Stimulated activated naive CD8-positive, alpha-beta T cell treated with anti-CD3 and anti-CD28 coated beads, Interleukin-15, amount 100 ng/mL, for 72 hours (primary cell): ENCODE measurements at regions not wholly inside any gene's neighbourhood (a gene's known extent, or its start where the extent isn't known, plus 50 kb on each side); places are given as distances from the start of the nearest gene placed in this dataset.

Experiments used
- ATAC-seq: fragments of 150-1000 bp; cut with Tn5 transposase; 2 replicates; pipeline ENCODE4 v1.10.0; 2021; ENCODE audit warnings: mild to moderate bottlenecking, moderate library complexity
- DNase-seq, 2 donors: peaks; one replicate each; pipeline ENCODE4 v3.0.0; 2021 to 2022
- H3K27ac Mint-ChIP-seq, 2 donors: one replicate each; pipeline ENCODE4 v1.8.0; 2022; ENCODE audit warnings: mild to moderate bottlenecking in 2 of 2, mixed read lengths in 2 of 2, moderate library complexity in 2 of 2
- H3K27me3 Mint-ChIP-seq: one replicate; pipeline ENCODE4 v1.8.0; 2022; ENCODE audit warnings: mixed read lengths
- H3K4me1 Mint-ChIP-seq: one replicate; pipeline ENCODE4 v1.8.0; 2022; ENCODE audit warnings: mild to moderate bottlenecking, mixed read lengths
- H3K4me3 Mint-ChIP-seq, 2 donors: one replicate each; pipeline ENCODE4 v1.8.0; 2022; ENCODE audit warnings: mild to moderate bottlenecking in 2 of 2, mixed read lengths in 2 of 2, moderate library complexity in 1 of 2
- H3K9me3 Mint-ChIP-seq, 2 donors: one replicate each; pipeline ENCODE4 v1.8.0; 2022; ENCODE audit warnings: mixed read lengths in 2 of 2

DNA sequence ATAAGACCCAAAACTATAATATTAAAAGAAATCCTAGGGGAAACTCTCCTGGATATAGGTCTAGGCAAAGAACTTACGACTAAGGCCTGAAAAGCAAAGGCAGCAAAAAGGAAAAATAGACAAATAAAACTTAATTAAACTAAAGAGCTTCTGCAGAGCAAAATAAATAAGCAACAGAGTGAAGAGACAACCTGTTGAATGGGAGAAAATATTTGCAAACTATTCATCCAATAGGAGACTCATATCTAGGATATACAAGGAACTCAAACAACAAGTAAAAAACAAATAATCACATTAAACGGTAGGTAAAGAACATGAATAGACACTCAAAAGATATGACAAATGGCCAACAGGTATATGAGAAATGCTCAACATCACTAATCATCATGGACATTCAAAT, 318.6 kb downstream of the CSNK1G3 start:
- H3K27ac Mint-ChIP-seq: no peak overlapping the region
- no peak for ATAC-seq
- no peaks in the 10 kb centered on the region for H3K27me3 Mint-ChIP-seq
- no peak overlapping the region for H3K4me3 Mint-ChIP-seq
- DNase-seq: no peak
- no peaks in the 10 kb centered on the region for H3K4me1 Mint-ChIP-seq
- H3K9me3 Mint-ChIP-seq: peaks cover 7 to 14% of the 10 kb centered on the region in 2 donors

GRCh38 chr5:123827811-123828210, 315.8 kb downstream of the CSNK1G3 start:
- peaks cover 7 to 10% of the 10 kb centered on the region in 2 donors for H3K9me3 Mint-ChIP-seq
- H3K27ac Mint-ChIP-seq: no peak overlapping the region
- H3K27me3 Mint-ChIP-seq: no peaks in the 10 kb centered on the region
- H3K4me1 Mint-ChIP-seq: no peaks in the 10 kb centered on the region
- H3K4me3 Mint-ChIP-seq: no peak overlapping the region
- no peak for ATAC-seq
- DNase-seq: no peak

- Mint-ChIP-seq H3K4me3 (no peak overlapping the region), H3K9me3 (peaks cover 0 to 8% of the 10 kb centered on the region in 2 donors), H3K27ac (no peak overlapping the region), H3K27me3 (no peaks in the 10 kb centered on the region), H3K4me1 (no peaks in the 10 kb centered on the region)
- ATAC-seq (no peak), DNase-seq (no peak)
Measured at GRCh38 chr5:123819833-123820232, 307.9 kb downstream of the CSNK1G3 start.

DNA sequence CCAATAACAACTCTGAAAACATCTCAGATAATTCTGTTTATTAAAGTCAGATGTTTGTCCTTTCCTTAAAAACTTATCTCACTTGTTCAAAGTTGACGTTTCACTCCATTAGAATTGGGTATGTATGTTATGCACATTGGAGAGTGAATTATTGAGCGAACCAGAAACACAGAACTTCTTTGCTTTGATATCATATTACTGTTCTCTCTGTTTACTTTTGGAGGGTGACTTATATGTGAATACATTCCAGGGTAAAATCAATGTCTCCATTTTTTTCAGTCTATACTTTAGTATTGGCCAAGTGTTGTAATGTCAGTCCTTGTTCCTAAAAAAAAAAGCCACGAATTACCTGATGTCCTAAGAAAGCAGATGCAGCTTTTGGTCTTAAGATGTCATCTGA, 307.4 kb downstream of the CSNK1G3 start:
- ATAC-seq (no peak), DNase-seq (no peak)
- Mint-ChIP-seq H3K27ac (no peak overlapping the region), H3K27me3 (no peaks in the 10 kb centered on the region), H3K4me3 (no peak overlapping the region), H3K4me1 (no peaks in the 10 kb centered on the region), H3K9me3 (peaks cover 0 to 8% of the 10 kb centered on the region in 2 donors)

DNA sequence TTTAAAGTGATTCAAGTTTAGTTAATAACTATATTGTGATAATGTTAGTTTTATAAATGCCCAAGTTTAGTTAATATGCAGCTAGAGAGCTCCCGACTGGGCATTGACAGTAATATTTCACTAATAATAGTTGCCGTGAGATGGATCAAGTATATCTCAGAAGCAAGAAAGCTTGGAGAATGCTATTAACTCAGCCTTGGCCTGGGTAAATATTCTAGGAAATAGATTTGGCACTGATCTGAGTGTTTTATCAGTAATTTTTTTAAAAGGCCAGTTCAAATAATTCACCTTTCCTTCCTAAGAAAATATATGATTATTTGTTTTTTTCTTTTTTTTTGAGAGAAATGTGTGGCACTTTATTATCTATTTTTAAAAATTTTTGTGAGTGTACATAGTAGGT, 305.3 kb downstream of the CSNK1G3 start:
- peaks cover 0 to 8% of the 10 kb centered on the region in 2 donors for H3K9me3 Mint-ChIP-seq
- no peak for DNase-seq
- H3K27me3 Mint-ChIP-seq: no peaks in the 10 kb centered on the region
- no peak for ATAC-seq
- H3K4me3 Mint-ChIP-seq: no peak overlapping the region
- no peak overlapping the region for H3K27ac Mint-ChIP-seq
- H3K4me1 Mint-ChIP-seq: no peaks in the 10 kb centered on the region

DNA sequence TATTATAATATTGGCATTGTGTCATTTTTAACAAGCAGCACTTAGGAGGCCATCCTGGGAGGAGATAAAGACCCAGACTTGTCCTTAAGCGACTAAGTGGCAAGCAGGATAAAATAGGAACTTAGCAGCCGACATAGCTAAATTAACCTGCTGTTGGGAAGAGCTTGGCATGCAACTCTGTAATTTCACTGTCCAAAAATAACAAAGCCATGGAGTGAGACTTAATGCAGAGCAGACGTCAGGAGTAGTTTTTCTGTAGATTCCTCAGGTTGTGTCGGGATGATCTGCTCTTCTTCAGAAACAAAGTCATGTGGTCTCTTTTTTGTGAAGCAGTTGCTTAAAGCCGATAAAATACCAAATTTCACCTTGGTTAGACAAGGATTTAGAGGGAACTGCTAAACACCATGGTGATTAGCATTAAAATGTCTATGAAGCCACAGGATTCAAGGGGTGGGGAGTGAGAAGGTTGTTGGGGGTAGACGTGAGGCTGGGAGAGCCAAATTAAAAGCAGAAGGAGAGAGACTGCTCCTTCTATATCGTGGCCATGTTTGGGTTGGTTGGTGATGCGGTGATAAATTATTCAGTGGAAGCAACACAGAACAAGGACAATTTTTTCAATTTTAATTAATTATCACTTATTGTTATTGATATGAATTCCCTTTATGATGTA, 303.0 kb downstream of the CSNK1G3 start:
- Mint-ChIP-seq H3K4me1 (no peaks in the 10 kb centered on the region), H3K27me3 (no peaks in the 10 kb centered on the region), H3K27ac (no peak overlapping the region), H3K4me3 (no peak overlapping the region), H3K9me3 (no peaks in the 10 kb centered on the region)
- no peak for DNase-seq
- ATAC-seq: no peak

GRCh38 chr5:123813937-123814624, 302.1 kb downstream of the CSNK1G3 start:
- H3K4me3 Mint-ChIP-seq: no peak overlapping the region
- DNase-seq (no peak), ATAC-seq (no peak)

DNA sequence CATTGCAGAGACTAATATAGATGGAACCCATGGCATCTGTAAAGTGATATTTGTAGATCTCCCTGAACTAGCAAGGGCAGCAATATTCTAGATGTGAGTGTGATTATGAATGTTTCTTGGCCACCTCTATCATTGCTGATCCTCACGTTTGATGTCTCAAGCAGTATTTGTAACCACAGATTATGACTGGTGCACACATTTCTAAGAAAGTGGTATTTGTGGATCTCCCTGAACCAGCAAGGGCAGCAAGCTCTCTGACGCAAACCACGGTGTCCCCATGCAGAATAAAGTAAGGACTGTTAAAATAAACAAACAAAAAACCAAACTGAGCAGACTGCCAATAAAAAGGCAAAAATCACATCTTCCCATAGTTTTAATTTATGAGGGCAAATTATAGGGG, 301.3 kb downstream of the CSNK1G3 start:
- ATAC-seq: no peak
- H3K4me1 Mint-ChIP-seq: no peaks in the 10 kb centered on the region
- no peaks in the 10 kb centered on the region for H3K27me3 Mint-ChIP-seq
- H3K4me3 Mint-ChIP-seq: no peak overlapping the region
- DNase-seq: no peak
- no peak overlapping the region for H3K27ac Mint-ChIP-seq
- H3K9me3 Mint-ChIP-seq: no peaks in the 10 kb centered on the region

More at GRCh38 chr5:123813937-123814624, 302.1 kb downstream of the CSNK1G3 start:
- no peaks in the 10 kb centered on the region for H3K27me3 Mint-ChIP-seq
- H3K4me1 Mint-ChIP-seq: no peaks in the 10 kb centered on the region
- no peak overlapping the region for H3K27ac Mint-ChIP-seq
- H3K9me3 Mint-ChIP-seq: no peaks in the 10 kb centered on the region

GRCh38 chr5:123811831-123812230, 299.9 kb downstream of the CSNK1G3 start:
- H3K9me3 Mint-ChIP-seq: no peaks in the 10 kb centered on the region
- no peaks in the 10 kb centered on the region for H3K4me1 Mint-ChIP-seq
- no peak overlapping the region for H3K4me3 Mint-ChIP-seq
- H3K27ac Mint-ChIP-seq: peak overlapping the region in 1 of 2 donors; percentile 20
- H3K27me3 Mint-ChIP-seq: no peaks in the 10 kb centered on the region
- DNase-seq (no peak), ATAC-seq (no peak)

GRCh38 chr5:123810746-123811340, 298.9 kb downstream of the CSNK1G3 start:
- DNase-seq (no peak), ATAC-seq (no peak)
- Mint-ChIP-seq H3K4me3 (no peak overlapping the region), H3K27ac (no peak overlapping the region), H3K27me3 (no peaks in the 10 kb centered on the region), H3K4me1 (no peaks in the 10 kb centered on the region), H3K9me3 (no peaks in the 10 kb centered on the region)

- Mint-ChIP-seq H3K27me3 (no peaks in the 10 kb centered on the region), H3K9me3 (no peaks in the 10 kb centered on the region), H3K4me1 (no peaks in the 10 kb centered on the region), H3K4me3 (no peak overlapping the region), H3K27ac (no peak overlapping the region)
- DNase-seq: no peak
- ATAC-seq: no peak
Measured at GRCh38 chr5:123810253-123810652, 298.3 kb downstream of the CSNK1G3 start.

DNA sequence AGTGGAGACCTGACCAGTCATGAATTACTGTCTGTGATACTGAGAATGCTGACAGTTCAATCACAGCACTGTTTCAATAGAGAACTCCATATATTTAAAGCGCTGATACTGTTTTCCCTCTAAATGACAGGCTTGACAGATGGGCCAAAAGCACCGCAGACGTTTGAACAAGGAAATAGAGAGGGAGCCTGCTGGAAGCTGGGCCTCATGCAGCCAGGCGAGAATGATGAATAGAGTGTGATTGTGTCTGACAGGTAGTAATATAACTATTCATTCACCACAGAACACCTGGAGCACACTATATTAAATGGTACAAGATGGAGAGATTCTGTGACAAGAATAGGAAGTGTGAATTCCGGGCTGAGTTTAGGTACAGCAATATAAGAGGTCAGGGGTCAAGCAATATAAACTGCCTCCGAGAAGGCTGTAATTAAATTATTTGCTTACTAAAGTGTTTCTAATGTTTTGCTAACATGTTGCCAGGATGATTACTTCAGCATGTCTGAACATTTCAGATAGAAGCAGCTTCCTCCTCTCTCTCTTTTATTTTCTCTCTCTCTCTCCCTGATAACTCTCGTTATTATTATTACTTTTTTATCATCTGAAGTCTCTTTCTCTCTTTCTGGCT, 297.7 kb downstream of the CSNK1G3 start:
- Mint-ChIP-seq H3K27me3 (no peaks in the 10 kb centered on the region), H3K9me3 (no peaks in the 10 kb centered on the region), H3K4me3 (no peak overlapping the region), H3K27ac (no peak overlapping the region), H3K4me1 (no peaks in the 10 kb centered on the region)
- ATAC-seq (no peak), DNase-seq (no peak)

DNA sequence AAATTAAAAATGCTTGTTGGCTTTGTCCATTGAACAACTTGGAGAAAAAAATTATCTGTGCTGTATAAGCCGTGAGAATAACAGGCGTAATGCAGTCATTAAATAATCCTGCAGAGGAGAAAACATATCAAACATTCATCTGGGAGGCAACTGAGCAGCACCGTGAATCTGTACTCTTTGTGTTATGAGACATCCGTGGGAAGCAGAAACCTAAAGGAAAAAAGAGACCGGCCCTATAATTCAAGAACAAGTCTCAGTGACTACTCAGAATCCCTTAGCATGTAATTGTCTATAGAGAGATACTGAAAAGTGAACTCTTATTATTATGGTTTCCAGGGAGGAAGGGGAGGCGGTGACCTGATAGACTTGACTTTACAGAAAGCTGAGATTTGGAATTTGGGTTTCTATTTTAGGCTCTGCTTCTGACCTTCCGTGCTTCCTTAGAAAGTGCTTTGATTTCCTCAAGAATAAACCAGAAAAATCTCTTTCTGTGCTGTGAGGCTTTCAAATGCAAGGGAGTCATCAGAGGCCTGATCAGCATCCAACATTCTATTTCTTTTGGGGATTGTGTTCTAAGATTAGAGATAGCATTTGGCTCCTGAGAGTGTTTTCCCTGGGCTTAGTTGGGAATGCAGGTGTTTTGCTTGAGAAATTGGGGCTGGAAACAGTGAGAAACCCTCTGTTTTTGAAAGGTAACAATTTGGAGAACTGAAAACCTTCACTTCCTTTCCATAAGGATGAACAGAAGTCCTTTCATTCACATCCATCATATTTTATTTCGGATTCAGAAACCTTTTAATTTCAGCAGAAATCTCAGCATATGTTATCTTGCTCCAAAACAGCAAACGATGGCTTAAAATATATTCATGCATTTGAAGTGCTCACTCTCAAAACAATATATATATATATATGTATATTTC, 296.7 kb downstream of the CSNK1G3 start:
- no peaks in the 10 kb centered on the region for H3K27me3 Mint-ChIP-seq
- no peak for DNase-seq
- no peak for ATAC-seq
- H3K4me1 Mint-ChIP-seq: no peaks in the 10 kb centered on the region
- H3K27ac Mint-ChIP-seq: no peak overlapping the region
- no peak overlapping the region for H3K4me3 Mint-ChIP-seq
- no peaks in the 10 kb centered on the region for H3K9me3 Mint-ChIP-seq

GRCh38 chr5:123807177-123807945, 295.4 kb downstream of the CSNK1G3 start:
- H3K27ac Mint-ChIP-seq: no peak overlapping the region
- H3K27me3 Mint-ChIP-seq: no peaks in the 10 kb centered on the region
- DNase-seq (no peak), ATAC-seq (no peak)
- no peaks in the 10 kb centered on the region for H3K4me1 Mint-ChIP-seq
- no peak overlapping the region for H3K4me3 Mint-ChIP-seq
- no peaks in the 10 kb centered on the region for H3K9me3 Mint-ChIP-seq

- DNase-seq (no peak), ATAC-seq (peak; percentile 26)
- no peaks in the 10 kb centered on the region for H3K27me3 Mint-ChIP-seq
- no peaks in the 10 kb centered on the region for H3K4me1 Mint-ChIP-seq
- H3K9me3 Mint-ChIP-seq: no peaks in the 10 kb centered on the region
- H3K27ac Mint-ChIP-seq: no peak overlapping the region
- no peak overlapping the region for H3K4me3 Mint-ChIP-seq
Measured at GRCh38 chr5:123806644-123807043, 294.7 kb downstream of the CSNK1G3 start.
